CD1c-positive myeloid dendritic cell (primary cell): ENCODE measurements at regions not wholly inside any gene's neighbourhood (a gene's known extent, or its start where the extent isn't known, plus 50 kb on each side); places are given as distances from the start of the nearest gene placed in this dataset.
"Not testable (repeated sequence)": the region's sequence is repeated elsewhere in the genome, so short reads cannot be mapped to it uniquely, and the experiment has no call there.

Experiments used
- DNase-seq: peaks from one replicate; pipeline ENCODE4 v3.0.0-alpha.2; 2016; ENCODE audit errors: extremely low spot score

DNA sequence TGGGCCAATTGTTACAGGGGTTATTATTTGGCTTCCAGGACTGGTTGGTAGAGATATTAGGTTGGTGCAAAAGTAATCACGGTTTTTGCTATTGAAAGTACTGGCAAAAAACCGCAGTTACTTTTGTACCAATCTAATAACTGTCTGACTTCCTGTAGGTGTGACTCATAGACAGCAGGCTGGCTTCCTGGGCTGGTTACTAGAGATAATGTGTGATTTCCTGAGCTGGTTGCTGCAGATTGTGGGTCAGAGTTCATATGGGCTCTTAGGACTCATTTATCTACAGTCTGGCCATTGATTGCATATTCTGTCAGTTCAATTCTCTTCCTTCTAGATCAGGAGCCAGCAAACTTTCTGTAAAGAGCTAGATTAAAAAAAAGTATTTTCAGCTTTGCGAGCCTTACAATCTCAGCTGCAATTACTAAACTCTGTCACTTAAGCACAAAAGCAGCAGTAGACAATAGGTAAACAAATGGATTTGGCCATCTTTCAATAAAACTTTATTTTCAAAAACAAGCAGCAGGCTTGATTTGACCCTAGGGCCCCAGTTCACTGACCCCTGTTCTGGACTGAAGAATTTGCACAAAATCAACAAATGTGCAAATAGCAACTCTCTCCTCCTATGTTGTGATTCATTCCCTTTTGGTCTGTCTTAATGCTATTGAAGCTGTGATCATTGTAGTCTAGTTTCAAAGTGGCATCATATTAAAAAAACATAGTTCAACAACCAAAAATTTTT is 50.8 kb upstream of the BOD1L1 start:
- no peak for DNase-seq

DNA sequence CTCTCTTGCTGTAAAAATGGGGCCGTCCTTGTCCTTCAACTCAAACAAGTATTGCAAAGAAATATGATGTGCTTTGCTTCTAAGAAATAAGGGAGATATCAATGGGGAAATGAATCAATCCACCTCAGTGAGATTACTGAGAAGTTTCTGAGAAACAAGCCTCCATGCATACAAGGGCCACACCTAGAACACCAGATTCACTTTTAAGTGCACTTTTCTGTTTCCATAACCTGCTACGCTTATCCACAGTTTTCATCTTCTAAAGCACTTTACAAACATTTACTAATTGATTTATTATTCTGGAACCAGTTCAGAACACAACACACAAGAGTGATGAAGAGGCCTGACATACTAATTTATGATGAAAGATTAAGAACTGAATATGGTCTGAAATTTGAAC is 54.0 kb upstream of the BOD1L1 start:
- DNase-seq: no peak

DNA sequence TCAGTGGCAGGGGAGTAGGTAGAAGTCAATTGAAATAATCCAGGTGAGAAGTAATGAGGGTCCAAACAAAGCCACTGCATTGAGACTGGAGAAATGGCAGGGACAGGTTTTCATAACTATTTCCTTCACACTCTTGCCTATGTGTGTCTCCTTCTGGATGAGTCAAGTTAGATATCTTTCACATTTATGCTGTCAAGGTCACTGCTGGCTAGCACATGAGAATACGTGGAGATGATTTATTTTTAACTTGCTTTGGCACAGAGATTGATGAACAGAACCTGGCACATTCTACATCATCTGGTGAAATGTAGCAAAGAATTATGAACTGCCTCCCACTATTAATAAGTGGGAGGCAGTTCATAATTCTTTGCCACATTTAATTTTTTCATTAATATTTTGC is 66.7 kb upstream of the BOD1L1 start:
- no peak for DNase-seq

DNA sequence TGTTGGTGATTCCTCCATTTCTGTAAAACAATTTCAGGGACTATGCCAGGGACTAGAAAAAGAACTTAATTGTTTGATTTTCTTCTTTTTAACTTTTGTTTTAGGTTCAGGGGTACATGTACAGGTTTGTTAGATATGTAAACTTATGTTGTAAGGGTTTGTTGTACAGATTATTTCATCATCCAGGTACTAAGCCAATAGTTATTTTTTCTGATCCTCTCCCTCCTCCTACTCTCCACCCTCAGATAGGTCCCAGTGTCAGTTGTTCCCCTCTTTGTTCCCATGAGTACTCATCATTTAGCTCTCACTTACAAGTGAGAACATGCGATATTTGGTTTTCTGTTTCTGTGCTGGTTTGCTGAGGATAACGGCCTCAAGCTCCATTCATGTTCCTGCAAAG is 70.8 kb upstream of the BOD1L1 start:
- no peak for DNase-seq

DNA sequence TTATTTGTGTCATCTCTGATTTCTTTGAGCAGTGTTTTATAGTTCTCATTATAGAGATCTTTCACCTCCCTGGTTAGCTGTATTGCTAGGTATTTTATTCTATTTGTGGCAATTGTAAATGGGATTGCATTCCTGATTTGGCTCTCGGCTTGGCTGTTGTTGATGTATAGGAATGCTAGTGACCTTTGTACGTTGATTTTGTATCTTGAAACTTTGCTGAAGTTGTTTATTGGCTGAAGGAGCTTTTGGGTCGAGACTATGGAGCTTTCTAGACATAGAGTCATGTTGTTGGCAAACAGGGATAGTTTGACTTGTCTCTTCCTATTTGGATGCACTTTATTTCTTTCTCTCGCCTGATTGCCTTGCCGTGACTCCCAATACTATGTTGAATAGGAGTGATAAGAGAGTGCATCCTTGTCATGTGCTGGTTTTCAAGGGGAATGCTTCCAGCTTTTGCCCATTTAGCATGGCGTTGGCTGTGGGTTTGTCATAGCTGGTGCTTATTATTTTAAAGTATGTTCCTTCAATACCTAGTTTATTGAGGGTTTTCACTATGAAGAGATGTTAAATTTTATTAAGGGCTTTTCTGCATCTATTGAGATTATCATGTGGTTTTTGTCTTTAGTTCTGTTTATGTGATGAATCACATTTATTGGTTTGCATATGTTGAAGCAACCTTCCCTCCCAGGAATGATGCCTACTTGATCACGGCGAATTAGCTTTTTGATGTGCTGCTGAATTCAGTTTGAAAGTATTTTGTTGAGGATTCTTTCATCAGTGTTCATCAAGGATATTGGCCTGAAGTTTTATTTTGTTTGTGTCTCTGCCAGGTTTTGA is 72.7 kb upstream of the BOD1L1 start:
- DNase-seq: no peak

DNA sequence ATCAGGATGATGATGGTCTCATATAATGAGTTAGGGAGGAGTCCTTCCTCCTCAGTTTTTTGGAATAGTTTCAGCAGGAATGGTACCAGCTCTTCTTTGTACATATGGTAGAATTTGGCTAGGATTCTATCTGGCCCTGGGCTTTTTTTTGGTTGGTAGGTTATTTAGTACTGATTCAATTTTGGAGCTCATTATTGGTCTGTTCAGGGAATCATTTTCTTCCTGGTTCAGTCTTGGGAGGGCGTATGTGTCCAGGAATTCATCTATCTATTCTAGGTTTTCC is 73.3 kb upstream of the BOD1L1 start:
- not testable (repeated sequence) for DNase-seq

DNA sequence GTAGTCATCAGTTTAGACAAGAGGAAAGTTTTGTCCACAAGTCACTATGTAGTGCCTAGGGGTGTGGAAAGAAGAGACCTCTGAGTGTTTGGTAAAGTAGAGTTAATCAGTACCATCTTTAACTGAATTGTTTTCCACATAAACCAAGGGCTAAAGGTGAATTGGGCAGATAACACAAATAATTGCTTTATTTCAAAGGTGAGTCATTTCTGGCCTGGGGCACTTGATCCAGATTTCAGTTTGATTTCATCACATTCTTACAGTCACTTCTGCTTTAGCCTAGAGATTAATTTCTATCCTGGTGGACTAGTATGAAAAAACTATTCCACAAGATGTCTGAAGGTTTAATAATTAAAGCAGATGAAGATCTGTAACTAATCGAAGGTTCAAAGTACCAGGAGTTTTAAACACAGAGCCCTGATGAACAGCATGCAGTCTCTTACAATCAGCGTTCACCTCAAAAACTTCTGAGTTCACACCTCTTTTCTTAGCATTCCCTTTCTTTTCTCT is 74.5 kb upstream of the BOD1L1 start:
- peak; percentile 1 for DNase-seq

DNA sequence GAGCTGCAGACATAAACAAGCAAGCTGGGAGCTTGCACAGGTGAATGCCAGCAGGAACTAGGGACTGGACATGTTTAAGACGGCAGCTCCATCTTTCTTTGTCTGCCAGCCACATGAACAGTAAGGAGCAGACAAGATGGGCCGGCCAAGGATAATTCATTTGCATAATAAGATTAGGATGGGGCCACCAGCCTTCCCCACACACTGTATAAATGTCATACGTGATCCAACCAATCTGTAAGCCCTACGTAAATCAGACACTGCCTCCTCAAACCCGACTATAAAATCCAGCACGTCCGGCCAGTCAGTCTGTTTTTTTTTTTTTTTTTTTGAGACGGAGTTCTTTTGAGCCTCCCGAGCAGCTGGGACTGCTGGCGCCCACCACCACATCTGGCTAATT is 75.6 kb upstream of the BOD1L1 start:
- no peak for DNase-seq

DNA sequence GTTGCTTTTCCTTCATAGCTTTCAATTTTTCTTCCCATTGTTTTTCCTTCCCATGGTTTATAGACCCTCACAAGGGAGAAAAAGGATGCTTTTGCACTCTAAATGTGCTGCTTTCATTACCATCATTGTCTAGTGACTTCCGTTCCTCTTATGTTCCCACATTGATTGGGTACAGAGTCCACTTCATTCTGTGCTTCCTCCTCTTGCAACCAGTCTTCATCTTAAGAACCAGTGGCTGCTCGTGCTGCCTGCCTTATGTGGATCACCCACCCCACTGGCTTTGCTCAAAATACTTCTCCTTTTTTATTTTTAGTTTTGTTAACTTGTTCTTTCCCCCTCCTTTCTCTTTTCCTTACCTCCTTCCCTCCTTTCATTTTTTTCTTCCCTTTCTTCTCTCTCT is 76.5 kb upstream of the BOD1L1 start:
- DNase-seq: no peak

DNA sequence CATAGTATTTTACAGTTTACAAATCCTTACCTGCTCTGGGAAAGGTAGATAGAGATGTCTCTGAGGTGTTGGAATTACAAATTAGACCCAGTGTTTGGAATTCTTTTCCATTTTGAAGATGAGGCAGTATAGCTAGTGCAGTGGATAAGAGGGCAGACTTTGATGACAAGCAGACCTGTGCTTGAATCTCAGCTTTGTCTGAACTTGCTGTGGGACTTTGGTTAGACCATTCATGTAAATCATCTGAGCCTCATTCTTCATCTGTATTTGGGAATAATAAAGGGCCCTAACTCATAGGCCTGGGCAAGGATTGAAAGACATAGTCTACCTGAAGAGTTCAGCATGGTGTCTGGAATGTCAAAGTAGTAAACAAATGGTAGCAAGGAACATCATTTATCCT is 77.2 kb upstream of the BOD1L1 start:
- DNase-seq: no peak

DNA sequence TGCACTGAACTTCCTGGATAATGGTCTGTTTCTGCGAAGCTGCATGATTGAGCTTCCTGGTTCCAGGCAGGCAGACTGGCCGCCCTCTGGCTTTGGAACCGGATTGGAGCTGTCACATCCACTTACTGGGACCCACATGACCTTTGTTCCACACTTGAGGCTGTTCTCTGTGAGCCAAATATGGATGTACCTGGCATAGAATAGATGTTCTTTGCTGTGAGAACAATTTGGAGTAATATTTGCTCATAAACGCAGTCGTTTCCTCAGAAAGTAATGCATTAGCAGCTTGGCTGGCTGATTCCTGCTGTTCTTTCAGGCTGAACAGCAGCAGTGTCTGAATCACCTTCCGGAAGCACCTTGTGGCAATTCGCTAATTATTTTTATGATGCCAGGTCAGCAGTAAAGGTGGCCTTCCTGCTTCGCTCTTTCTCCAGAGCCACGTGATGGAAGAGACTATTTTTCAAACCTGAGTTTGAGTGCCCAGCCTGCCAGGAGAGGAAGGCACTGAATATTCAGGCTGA is 78.1 kb upstream of the BOD1L1 start:
- no peak for DNase-seq

DNA sequence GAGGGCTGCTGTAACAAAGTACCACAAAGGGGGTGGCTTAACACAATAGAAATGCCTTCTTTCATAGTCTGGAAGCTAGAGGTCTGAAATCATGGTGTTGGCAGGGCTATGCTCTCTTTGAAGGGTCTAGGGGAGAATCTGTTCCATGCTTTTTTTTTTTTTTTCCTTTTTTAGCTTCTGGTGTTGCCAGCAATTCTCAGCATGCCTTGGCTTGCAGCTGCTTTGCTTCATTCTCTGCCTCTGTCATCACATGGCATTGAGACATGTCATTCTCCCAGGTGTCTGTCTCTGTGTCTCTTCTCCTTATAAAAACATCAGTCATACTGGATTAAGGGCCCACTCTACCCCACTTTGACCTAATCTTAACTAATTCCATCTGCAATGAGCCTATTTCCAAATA is 78.6 kb upstream of the BOD1L1 start:
- no peak for DNase-seq

DNA sequence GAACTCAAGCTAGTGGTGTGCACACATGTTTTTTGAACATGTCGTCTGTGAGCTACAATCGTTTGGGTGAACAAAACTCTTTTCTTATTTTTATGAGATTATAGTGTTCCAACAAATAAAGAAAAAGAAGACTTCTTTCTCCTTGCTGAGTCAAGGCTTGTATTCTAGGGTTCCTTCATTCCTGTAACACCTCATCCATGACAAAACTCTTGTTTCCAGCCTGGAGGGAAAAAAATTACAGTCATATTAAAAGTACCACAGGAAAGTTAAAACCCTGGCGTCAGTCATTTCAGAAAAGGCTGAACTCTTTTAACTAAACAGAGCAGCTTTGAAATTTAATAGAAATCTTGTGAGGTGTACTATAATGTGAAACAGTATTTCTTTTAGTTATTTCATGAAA is 79.2 kb upstream of the BOD1L1 start:
- no peak for DNase-seq

DNA sequence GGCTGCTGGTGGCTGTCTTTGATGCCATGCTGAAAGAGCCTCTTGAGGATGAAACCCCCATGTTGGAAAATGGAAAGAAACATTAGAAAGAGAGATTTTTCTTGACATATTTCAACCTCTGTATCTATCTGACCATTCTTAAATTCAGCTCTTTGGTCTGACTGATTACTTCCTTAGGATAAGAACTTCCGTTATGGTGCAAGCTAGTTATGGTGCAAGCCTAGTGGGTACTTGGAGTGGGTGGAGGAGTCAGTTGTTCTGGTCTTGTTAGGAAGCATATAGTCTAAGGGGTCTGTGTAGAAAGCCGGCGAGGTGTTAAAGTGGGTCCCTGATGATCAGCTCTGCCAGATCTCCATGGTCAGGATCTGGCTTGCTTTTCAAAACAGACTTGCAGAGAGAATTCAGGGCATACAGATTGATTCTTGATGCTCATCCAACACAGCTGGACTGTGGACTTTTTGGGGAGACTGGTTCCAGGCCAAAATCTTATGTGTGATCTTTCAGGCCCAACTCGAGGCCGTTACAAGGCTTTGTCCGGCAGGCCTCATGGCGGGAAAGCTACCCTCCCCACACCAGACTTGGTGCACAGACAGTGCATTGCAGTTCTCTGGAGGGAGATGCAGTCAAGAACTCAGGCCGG is 82.8 kb upstream of the BOD1L1 start:
- no peak for DNase-seq

DNA sequence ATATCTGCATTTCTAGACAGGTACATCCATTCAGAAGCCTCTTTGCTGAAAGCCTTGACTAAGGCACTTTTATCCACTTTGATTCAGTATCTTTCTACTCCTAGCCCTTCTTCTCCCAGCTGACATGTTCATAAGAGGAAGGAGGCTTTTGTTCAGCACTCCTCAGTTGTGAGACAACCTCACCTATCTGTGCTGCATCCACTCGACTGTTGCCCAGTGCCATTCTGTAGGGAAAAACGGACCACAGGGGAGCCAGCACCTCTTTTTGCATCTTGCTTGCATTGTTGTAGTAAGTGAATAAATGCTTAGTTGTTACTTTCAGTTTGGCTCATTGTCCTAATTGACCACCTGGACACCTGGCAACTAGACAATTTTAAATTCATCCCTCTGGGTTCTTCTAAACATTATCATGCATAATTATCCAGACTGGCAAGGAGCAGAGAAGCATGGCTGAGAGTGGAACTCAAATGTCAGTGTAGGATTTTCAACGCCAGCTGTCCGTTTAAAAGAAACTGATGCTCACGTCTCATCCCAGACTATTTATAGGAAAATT is 83.8 kb upstream of the BOD1L1 start:
- no peak for DNase-seq

DNA sequence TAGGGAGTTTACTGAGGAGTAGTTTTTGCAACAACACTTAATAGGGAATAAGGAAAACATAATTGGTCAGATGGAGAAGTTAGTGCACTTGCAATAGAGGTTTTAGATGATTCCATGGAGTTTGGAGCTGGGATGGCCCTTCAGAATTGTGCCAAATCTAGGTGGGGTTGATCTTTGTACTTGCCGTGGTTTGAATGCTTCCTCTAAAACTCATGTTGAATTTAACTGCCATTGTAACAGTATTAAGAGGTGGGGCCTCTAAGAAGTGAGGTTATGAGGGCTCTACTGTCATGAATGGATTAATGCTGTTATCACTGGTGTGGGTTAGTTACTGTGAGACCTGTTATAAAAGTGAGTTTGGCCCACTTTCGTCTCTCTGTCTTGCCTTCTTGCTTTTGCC is 94.4 kb upstream of the BOD1L1 start:
- DNase-seq: no peak

DNA sequence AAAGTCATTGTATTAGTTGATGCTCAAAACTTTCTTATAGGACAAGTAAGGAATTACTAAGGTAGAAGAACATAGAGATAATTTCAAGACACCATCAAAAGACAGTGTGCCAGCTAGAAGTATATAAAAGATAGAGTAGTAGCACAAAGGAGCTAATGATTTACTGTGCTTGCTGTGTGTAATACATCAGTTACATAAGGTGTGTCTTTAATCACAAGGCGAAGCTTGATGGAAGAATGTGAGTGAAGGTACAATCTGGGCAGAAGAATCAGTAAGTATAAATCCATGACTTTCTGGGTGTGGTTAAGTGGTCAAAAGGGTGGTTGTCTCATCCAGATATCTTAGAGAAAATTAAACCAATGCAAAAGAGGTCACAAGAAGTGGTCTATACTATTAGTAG is 95.1 kb upstream of the BOD1L1 start:
- no peak for DNase-seq

DNA sequence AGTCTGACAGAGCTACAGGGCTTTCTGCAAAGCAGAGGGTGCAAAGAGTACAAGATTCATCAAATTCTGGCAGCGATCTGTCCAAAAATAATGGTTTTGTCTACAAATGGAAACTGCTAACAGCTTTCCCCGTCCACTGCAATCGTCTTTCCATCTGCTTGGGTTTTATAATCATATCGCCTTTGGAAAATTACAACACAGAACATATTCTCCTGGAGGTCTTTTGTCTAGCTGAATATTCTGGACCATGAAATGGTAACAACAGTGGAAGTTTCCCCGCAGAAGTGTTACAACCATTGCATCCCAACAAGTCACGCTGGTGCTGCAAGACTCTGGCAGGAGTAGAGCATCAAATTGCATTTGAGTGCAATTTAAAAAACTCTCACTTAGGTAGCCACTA is 101.2 kb upstream of the BOD1L1 start:
- DNase-seq: no peak

DNA sequence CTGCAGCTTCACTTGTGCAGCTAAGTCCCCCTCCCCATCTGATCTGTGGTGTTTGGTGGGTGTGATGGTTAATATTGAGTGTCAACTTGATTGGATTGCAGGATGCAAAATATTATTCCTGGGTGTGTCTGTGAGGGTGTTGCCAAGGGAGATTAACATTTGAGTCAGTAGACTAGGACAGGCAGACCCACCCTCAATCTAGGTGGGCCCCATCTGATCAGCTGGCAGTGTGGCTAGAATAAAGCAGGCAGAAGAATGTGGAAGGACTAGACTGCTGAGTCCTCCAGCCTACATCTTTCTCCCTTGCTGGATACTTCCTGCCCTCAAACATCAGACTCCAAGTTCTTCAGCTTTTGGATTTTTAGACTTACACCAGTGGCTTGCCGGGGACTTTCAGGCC is 103.5 kb upstream of the BOD1L1 start:
- no peak for DNase-seq

DNA sequence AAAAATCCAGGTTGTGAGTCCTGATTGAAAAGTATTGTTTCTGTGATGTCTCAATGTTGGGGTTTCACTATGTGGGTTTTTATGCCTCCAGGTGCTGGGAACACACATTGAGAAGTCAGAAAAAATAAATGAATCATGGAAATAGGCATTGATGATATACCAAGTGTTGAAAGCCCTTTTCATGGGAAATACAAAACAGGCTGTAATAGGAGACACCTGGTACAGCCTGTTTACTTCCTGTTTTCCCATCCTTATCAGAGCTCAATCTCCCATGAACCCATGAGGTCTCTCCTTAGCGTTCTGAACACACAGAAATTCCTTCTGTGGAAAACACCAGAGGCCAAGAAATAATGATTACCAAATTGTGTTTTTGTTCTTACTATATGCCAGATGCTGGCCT is 106.3 kb upstream of the BOD1L1 start:
- DNase-seq: no peak

DNA sequence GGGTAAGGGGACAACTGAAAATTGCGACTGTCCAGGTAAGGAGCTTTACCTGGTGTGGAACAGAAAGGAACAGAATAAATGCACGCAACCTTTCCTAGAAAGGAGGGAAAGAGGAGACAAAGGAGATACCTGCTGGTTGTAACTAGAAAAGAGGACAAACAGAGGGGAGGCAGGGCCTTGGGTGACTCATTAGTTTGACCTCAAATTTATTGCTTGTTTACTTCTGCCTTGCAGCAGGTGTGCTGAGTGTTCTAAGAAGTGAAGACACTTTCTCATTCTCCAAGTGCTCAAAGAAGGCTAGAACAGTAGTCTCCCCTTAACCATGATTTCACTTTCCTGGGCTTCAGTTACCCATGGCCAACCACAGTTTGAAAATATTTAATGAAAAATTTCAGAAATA is 123.1 kb upstream of the BOD1L1 start:
- DNase-seq: no peak

DNA sequence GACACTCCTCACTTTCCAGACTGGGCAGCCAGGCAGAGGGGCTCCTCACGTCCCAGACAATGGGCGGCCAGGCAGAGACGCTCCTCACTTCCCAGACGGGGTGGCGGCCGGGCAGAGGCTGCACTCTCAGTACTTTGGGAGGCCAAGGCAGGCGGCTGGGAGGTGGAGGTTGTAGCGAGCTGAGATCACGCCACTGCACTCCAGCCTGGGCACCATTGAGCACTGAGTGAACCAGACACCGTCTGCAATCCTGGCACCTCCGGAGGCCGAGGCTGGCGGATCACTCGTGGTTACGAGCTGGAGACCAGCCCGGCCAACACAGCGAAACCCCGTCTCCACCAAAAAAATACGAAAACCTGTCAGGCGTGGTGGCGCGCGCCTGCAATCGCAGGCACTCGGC is 134.1 kb upstream of the BOD1L1 start:
- DNase-seq: not testable (repeated sequence)
